Neuron (in vitro differentiated cells): ENCODE measurements at regions not wholly inside any gene's neighbourhood (a gene's known extent, or its start where the extent isn't known, plus 50 kb on each side); places are given as distances from the start of the nearest gene placed in this dataset.

Source experiments
- H2AFZ ChIP-seq: one replicate; pipeline ENCODE4 v1.6.1; 2013; ENCODE audit warnings: low read depth, mild to moderate bottlenecking, inconsistent platforms, low read length, moderate library complexity
- H3K27me3 ChIP-seq: one replicate; pipeline ENCODE4 v1.6.1; 2013; ENCODE audit warnings: low read length; ENCODE audit not compliant: insufficient read depth
- H3K36me3 ChIP-seq: one replicate; pipeline ENCODE4 v1.6.1; 2013; ENCODE audit warnings: low read length; ENCODE audit not compliant: insufficient read depth
- H3K4me1 ChIP-seq: one replicate; pipeline ENCODE4 v1.6.1; 2013; ENCODE audit warnings: low read length; ENCODE audit not compliant: insufficient read depth
- H3K4me3 ChIP-seq: 2 replicates; pipeline ENCODE4 v1.5.1; 2013; ENCODE audit warnings: mild to moderate bottlenecking, low read length, moderate library complexity
- H3K9me3 ChIP-seq: one replicate; pipeline ENCODE4 v1.6.1; 2013; ENCODE audit warnings: low read length

GRCh38 chr14:76956316-76957090, 72.0 kb downstream of the IRF2BPL start:
- H3K27me3 ChIP-seq, result no peaks in the 10 kb centered on the region
- H3K9me3 ChIP-seq, result no peaks in the 10 kb centered on the region
- no peaks in the 10 kb centered on the region for H3K36me3 ChIP-seq
- H3K4me1 ChIP-seq, result peaks cover 43% of the 10 kb centered on the region
- H3K4me3 ChIP-seq, result peak overlapping the region; percentile 55
- no peak overlapping the region for H2AFZ ChIP-seq

- Histone ChIP-seq H3K4me1 (peaks cover 45% of the 10 kb centered on the region), H3K9me3 (no peaks in the 10 kb centered on the region), H3K4me3 (peak overlapping the region; percentile 47), H3K36me3 (no peaks in the 10 kb centered on the region), H2AFZ (peak overlapping the region; percentile 7), H3K27me3 (no peaks in the 10 kb centered on the region)
Observed at GRCh38 chr14:76955575-76956315, 72.8 kb downstream of the IRF2BPL start.

GRCh38 chr14:76954394-76955190, 73.9 kb downstream of the IRF2BPL start:
- Histone ChIP-seq H3K9me3 (no peaks in the 10 kb centered on the region), H3K36me3 (no peaks in the 10 kb centered on the region), H2AFZ (no peak overlapping the region), H3K4me1 (peaks cover 52% of the 10 kb centered on the region), H3K4me3 (no peak overlapping the region), H3K27me3 (no peaks in the 10 kb centered on the region)

- no peak overlapping the region for H2AFZ ChIP-seq
- H3K27me3 ChIP-seq, result no peaks in the 10 kb centered on the region
- peaks cover 46% of the 10 kb centered on the region for H3K4me1 ChIP-seq
- H3K4me3 ChIP-seq, result no peak overlapping the region
- H3K9me3 ChIP-seq, result no peaks in the 10 kb centered on the region
- H3K36me3 ChIP-seq, result no peaks in the 10 kb centered on the region
Observed at GRCh38 chr14:76953311-76953945, 75.1 kb downstream of the IRF2BPL start.

GRCh38 chr14:76951166-76951565, 77.3 kb downstream of the IRF2BPL start:
- Histone ChIP-seq H3K9me3 (no peaks in the 10 kb centered on the region), H3K4me1 (peaks cover 50% of the 10 kb centered on the region)

GRCh38 chr14:76950055-76951020, 78.2 kb downstream of the IRF2BPL start:
- Histone ChIP-seq H3K4me1 (peaks cover 44% of the 10 kb centered on the region), H3K36me3 (no peaks in the 10 kb centered on the region), H2AFZ (no peak overlapping the region), H3K27me3 (no peaks in the 10 kb centered on the region), H3K9me3 (no peaks in the 10 kb centered on the region), H3K4me3 (no peak overlapping the region)

More at GRCh38 chr14:76951166-76951565, 77.3 kb downstream of the IRF2BPL start:
- Histone ChIP-seq H3K27me3 (no peaks in the 10 kb centered on the region), H3K4me3 (no peak overlapping the region), H2AFZ (no peak overlapping the region), H3K36me3 (no peaks in the 10 kb centered on the region)

- Histone ChIP-seq H3K36me3 (no peaks in the 10 kb centered on the region), H3K4me1 (peaks cover 33% of the 10 kb centered on the region), H3K4me3 (no peak overlapping the region), H2AFZ (no peak overlapping the region), H3K27me3 (no peaks in the 10 kb centered on the region), H3K9me3 (no peaks in the 10 kb centered on the region)
Observed at GRCh38 chr14:76948976-76949375, 79.5 kb downstream of the IRF2BPL start.

- Histone ChIP-seq H2AFZ (no peak overlapping the region), H3K27me3 (no peaks in the 10 kb centered on the region), H3K9me3 (no peaks in the 10 kb centered on the region), H3K36me3 (no peaks in the 10 kb centered on the region), H3K4me1 (peaks cover 33% of the 10 kb centered on the region), H3K4me3 (no peak overlapping the region)
Observed at GRCh38 chr14:76948213-76948947, 80.1 kb downstream of the IRF2BPL start.

GRCh38 chr14:76947838-76948184, 80.7 kb downstream of the IRF2BPL start:
- Histone ChIP-seq H3K27me3 (no peaks in the 10 kb centered on the region), H3K4me1 (peaks cover 33% of the 10 kb centered on the region), H3K36me3 (no peaks in the 10 kb centered on the region), H3K4me3 (no peak overlapping the region), H3K9me3 (no peaks in the 10 kb centered on the region), H2AFZ (no peak overlapping the region)

GRCh38 chr14:76947078-76947837, 81.2 kb downstream of the IRF2BPL start:
- no peaks in the 10 kb centered on the region for H3K36me3 ChIP-seq
- H2AFZ ChIP-seq, result no peak overlapping the region
- H3K9me3 ChIP-seq, result no peaks in the 10 kb centered on the region
- H3K27me3 ChIP-seq, result no peaks in the 10 kb centered on the region
- peaks cover 35% of the 10 kb centered on the region for H3K4me1 ChIP-seq
- H3K4me3 ChIP-seq, result no peak overlapping the region

GRCh38 chr14:76946753-76947077, 81.8 kb downstream of the IRF2BPL start:
- Histone ChIP-seq H3K27me3 (no peaks in the 10 kb centered on the region), H3K9me3 (no peaks in the 10 kb centered on the region), H3K36me3 (no peaks in the 10 kb centered on the region), H2AFZ (no peak overlapping the region), H3K4me3 (no peak overlapping the region), H3K4me1 (peaks cover 40% of the 10 kb centered on the region)
